Ascending aorta (tissue), 2 donors: ENCODE measurements at regions not wholly inside any gene's neighbourhood (a gene's known extent, or its start where the extent isn't known, plus 50 kb on each side); places are given as distances from the start of the nearest gene placed in this dataset.
"Not testable (repeated sequence)": the region's sequence is repeated elsewhere in the genome, so short reads cannot be mapped to it uniquely, and the experiment has no call there.

Experiments
- DNase-seq, 2 donors: peaks; one replicate each; pipeline ENCODE4 v3.0.0-alpha.2; 2019; ENCODE audit warnings: low spot score in 2 of 2
- H3K27ac ChIP-seq, 2 donors: fragments of 200-600 bp; sonication (generic); one replicate each; pipeline ENCODE4 v1.5.1; 2016 to 2017; ENCODE audit warnings: mild to moderate bottlenecking in 1 of 2
- H3K27me3 ChIP-seq: fragments of 200-600 bp; sonication (generic); one replicate; pipeline ENCODE4 v1.5.1; 2017
- H3K36me3 ChIP-seq, 2 donors: fragments of 200-600 bp; sonication (generic); one replicate each; pipeline ENCODE4 v1.5.1; 2016
- H3K4me1 ChIP-seq, 2 donors: fragments of 200-600 bp; sonication (generic); one replicate each; pipeline ENCODE4 v1.5.1; 2016 to 2017; ENCODE audit warnings: mild to moderate bottlenecking in 1 of 2
- H3K4me3 ChIP-seq, 2 donors: fragments of 200-600 bp; sonication (generic); one replicate each; pipeline ENCODE4 v1.5.1; 2016 to 2017; ENCODE audit warnings: mild to moderate bottlenecking in 1 of 2
- H3K9me3 ChIP-seq, 2 donors: fragments of 200-600 bp; sonication (generic); one replicate each; pipeline ENCODE4 v1.5.1; 2016
- CTCF ChIP-seq, 3 experiments: fragments of 200-600 bp in 2 of 3; fragments of 450-650 bp in 1 of 3; sonication (generic) in 2 of 3; IDR thresholded peaks; one replicate each; pipeline ENCODE4 v1.5.1; 2016 to 2019; ENCODE audit warnings: antibody characterized with exemption in 3 of 3, mild to moderate bottlenecking in 1 of 3, moderate library complexity in 1 of 3
- intact Hi-C: fragments of 100-400 bp; cut with DNase I; formaldehyde crosslinking; loops from one replicate; pipeline ENCODE4 v1.15.1; 2023

- no peak for DNase-seq
- Histone ChIP-seq H3K4me3 (no peak overlapping the region), H3K36me3 (no peaks in the 10 kb centered on the region), H3K27ac (no peak overlapping the region), H3K4me1 (no peaks in the 10 kb centered on the region), H3K9me3 (no peaks in the 10 kb centered on the region), H3K27me3 (no peaks in the 10 kb centered on the region)
- intact Hi-C loops: no loop called here
- TF ChIP-seq CTCF (IDR thresholded peaks at IDR 0.05): no peak
These were observed 454.6 kb upstream of the RUNX1 start for GRCh38 chr21:35503671-35504070.

- intact Hi-C loops: no loop called here
These were observed 453.7 kb upstream of the RUNX1 start for GRCh38 chr21:35502821-35503220.

GRCh38 chr21:35497522-35497921, 448.4 kb upstream of the RUNX1 start:
- H3K4me3 ChIP-seq, intact Hi-C loops: not testable (repeated sequence)

More at GRCh38 chr21:35502821-35503220, 453.7 kb upstream of the RUNX1 start:
- Histone ChIP-seq H3K4me1 (no peaks in the 10 kb centered on the region), H3K27ac (no peak overlapping the region), H3K9me3 (no peaks in the 10 kb centered on the region), H3K27me3 (no peaks in the 10 kb centered on the region), H3K4me3 (no peak overlapping the region), H3K36me3 (no peaks in the 10 kb centered on the region)
- TF ChIP-seq CTCF (IDR thresholded peaks at IDR 0.05): no peak
- no peak for DNase-seq

GRCh38 chr21:35491920-35492678, 443.0 kb upstream of the RUNX1 start:
- intact Hi-C loops: no loop called here
- Histone ChIP-seq H3K4me3 (no peak overlapping the region), H3K27me3 (no peaks in the 10 kb centered on the region), H3K4me1 (no peaks in the 10 kb centered on the region), H3K9me3 (no peaks in the 10 kb centered on the region), H3K27ac (no peak overlapping the region), H3K36me3 (no peaks in the 10 kb centered on the region)
- no peak for TF ChIP-seq CTCF (IDR thresholded peaks at IDR 0.05)
- no peak for DNase-seq

More at GRCh38 chr21:35497522-35497921, 448.4 kb upstream of the RUNX1 start:
- H3K27ac ChIP-seq, H3K27me3 ChIP-seq, H3K36me3 ChIP-seq, H3K9me3 ChIP-seq, H3K4me1 ChIP-seq, DNase-seq: not testable (repeated sequence)

GRCh38 chr21:35491114-35491513, 442.0 kb upstream of the RUNX1 start:
- Histone ChIP-seq H3K36me3 (no peaks in the 10 kb centered on the region), H3K27ac (no peak overlapping the region), H3K9me3 (no peaks in the 10 kb centered on the region), H3K4me1 (no peaks in the 10 kb centered on the region), H3K27me3 (no peaks in the 10 kb centered on the region), H3K4me3 (no peak overlapping the region)
- intact Hi-C loops: no loop called here
- no peak for TF ChIP-seq CTCF (IDR thresholded peaks at IDR 0.05)
- no peak for DNase-seq

- DNase-seq: no peak
- no peaks in the 10 kb centered on the region for H3K36me3 ChIP-seq
- no peaks in the 10 kb centered on the region for H3K27me3 ChIP-seq
- H3K4me1 ChIP-seq: no peaks in the 10 kb centered on the region
- H3K4me3 ChIP-seq: no peak overlapping the region
- intact Hi-C loops: no loop called here
- TF ChIP-seq CTCF (IDR thresholded peaks at IDR 0.05): no peak
- no peak overlapping the region for H3K27ac ChIP-seq
- no peaks in the 10 kb centered on the region for H3K9me3 ChIP-seq
These were observed 440.4 kb upstream of the RUNX1 start for GRCh38 chr21:35489389-35489980.
